Caco-2 (cell line): ENCODE measurements at regions not wholly inside any gene's neighbourhood (a gene's known extent, or its start where the extent isn't known, plus 50 kb on each side); places are given as distances from the start of the nearest gene placed in this dataset.

Experiments
- BruUV-seq: library from RNA; stranded (reverse); fragments of 400-500 nt; replicated peaks from 2 replicates; lab custom pipeline; 2021; lab: Mats Ljungman, UMichigan
- CTCF ChIA-PET: fragments of 300-600 bp; sonication (Branson Sonifier 250); formaldehyde crosslinking; loops from one replicate; lab custom pipeline; 2022; ENCODE audit warnings: antibody characterized with exemption; lab: Charles Lee
- POLR2A ChIA-PET: fragments of 300-600 bp; sonication (Branson Sonifier 250); formaldehyde crosslinking; loops from one replicate; lab custom pipeline; 2022; ENCODE audit warnings: antibody characterized with exemption; lab: Charles Lee
- DNase-seq, 2 experiments: peaks; one replicate each; pipeline versions ENCODE4 v3.0.0 to v3.0.0-alpha.2; 2020 to 2022
- H3K27me3 ChIP-seq: replicated peaks from 2 replicates; pipeline ENCODE4 v1.6.0; 2011; ENCODE audit warnings: low read length; ENCODE audit not compliant: control insufficient read depth, insufficient read depth
- H3K36me3 ChIP-seq: 2 replicates; pipeline ENCODE4 v1.5.1; 2011; ENCODE audit warnings: low read length; ENCODE audit not compliant: control insufficient read depth, insufficient read depth
- H3K4me1 ChIP-seq: fragments of 250-450 bp; sonication (Bioruptor Pico); 2 replicates; pipeline ENCODE4 v1.5.1; 2020; ENCODE audit warnings: mild to moderate bottlenecking
- H3K4me3 ChIP-seq: 2 replicates; pipeline ENCODE4 v1.5.1; 2011; ENCODE audit warnings: low read depth, mild to moderate bottlenecking, control low read depth, low read length
- H3K9me3 ChIP-seq: fragments of 250-450 bp; sonication (Bioruptor Pico); 2 replicates; pipeline ENCODE4 v1.5.1; 2020; ENCODE audit warnings: mild to moderate bottlenecking, moderate library complexity
- H3K27ac Mint-ChIP-seq: one replicate; pipeline ENCODE4 v1.8.0; 2022; ENCODE audit warnings: mixed read lengths; ENCODE audit not compliant: unreplicated experiment
- H3K27me3 Mint-ChIP-seq: one replicate; pipeline ENCODE4 v1.8.0; 2022; ENCODE audit warnings: mixed read lengths; ENCODE audit not compliant: insufficient read depth, unreplicated experiment
- H3K36me3 Mint-ChIP-seq: one replicate; pipeline ENCODE4 v1.8.0; 2022; ENCODE audit warnings: mild to moderate bottlenecking, mixed read lengths; ENCODE audit not compliant: insufficient read depth, unreplicated experiment
- H3K4me1 Mint-ChIP-seq: one replicate; pipeline ENCODE4 v1.8.0; 2022; ENCODE audit warnings: low read depth, mixed read lengths; ENCODE audit not compliant: unreplicated experiment
- H3K4me3 Mint-ChIP-seq: one replicate; pipeline ENCODE4 v1.8.0; 2022; ENCODE audit warnings: mild to moderate bottlenecking, moderate library complexity, mixed read lengths; ENCODE audit not compliant: unreplicated experiment
- H3K9me3 Mint-ChIP-seq: one replicate; pipeline ENCODE4 v1.8.0; 2022; ENCODE audit warnings: mixed read lengths; ENCODE audit not compliant: unreplicated experiment
- intact Hi-C: fragments of 100-400 bp; cut with micrococcal nuclease; formaldehyde crosslinking; loops from one replicate; pipeline ENCODE4 v1.10.0; 2022; ENCODE audit not compliant: unreplicated experiment
- TF ChIP-seq, protein P1 (sequence below), 2 experiments: fragments of 200-600 bp in 1 of 2; IDR thresholded peaks; 1 replicate in 1 of 2; 2 replicates in 1 of 2; pipeline versions ENCODE4 v1.5.1 to v1.8.0; 2011 to 2022; ENCODE audit warnings: antibody characterized with exemption in 1 of 2, control low read depth in 1 of 2, inconsistent platforms in 1 of 2, low read depth in 1 of 2, low read length in 1 of 2, mild to moderate bottlenecking in 1 of 2, moderate library complexity in 1 of 2; ENCODE audit not compliant: insufficient read depth in 1 of 2, severe bottlenecking in 1 of 2, unreplicated experiment in 1 of 2

DNA sequence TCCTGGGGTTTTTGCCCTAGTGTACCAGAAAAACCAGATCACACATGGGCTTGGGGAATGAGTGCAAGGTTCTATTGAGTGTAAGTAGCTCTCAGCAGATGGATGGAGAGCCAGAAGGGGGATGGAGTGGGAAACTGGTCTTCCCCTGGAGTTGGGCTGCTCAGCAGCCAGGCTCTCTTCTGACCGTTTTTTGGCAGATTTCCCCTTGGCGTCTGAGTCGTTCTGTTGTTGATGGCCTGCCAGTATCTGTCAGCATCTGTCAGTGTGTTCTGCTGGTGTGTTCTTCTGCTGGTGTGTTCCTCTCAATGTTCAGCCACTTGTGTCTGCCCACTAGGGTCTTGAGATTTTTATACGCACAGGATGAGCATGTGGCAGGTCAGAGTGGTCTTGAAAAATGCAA, 633.9 kb upstream of the CPEB2 start:
- Mint-ChIP-seq H3K27ac (no peak overlapping the region), H3K27me3 (no peaks in the 10 kb centered on the region), H3K4me1 (no peaks in the 10 kb centered on the region), H3K4me3 (no peak overlapping the region), H3K36me3 (no peaks in the 10 kb centered on the region), H3K9me3 (no peaks in the 10 kb centered on the region)
- Histone ChIP-seq H3K36me3 (no peaks in the 10 kb centered on the region), H3K27me3 (no peaks in the 10 kb centered on the region), H3K9me3 (no peaks in the 10 kb centered on the region), H3K4me3 (no peak overlapping the region), H3K4me1 (no peaks in the 10 kb centered on the region)
- ChIA-PET POLR2A (no interaction called here), CTCF (no interaction called here)
- no peak for DNase-seq
- intact Hi-C loops, result no loop called here
- no TSS peak for BruUV-seq
- TF ChIP-seq, protein P1, sequence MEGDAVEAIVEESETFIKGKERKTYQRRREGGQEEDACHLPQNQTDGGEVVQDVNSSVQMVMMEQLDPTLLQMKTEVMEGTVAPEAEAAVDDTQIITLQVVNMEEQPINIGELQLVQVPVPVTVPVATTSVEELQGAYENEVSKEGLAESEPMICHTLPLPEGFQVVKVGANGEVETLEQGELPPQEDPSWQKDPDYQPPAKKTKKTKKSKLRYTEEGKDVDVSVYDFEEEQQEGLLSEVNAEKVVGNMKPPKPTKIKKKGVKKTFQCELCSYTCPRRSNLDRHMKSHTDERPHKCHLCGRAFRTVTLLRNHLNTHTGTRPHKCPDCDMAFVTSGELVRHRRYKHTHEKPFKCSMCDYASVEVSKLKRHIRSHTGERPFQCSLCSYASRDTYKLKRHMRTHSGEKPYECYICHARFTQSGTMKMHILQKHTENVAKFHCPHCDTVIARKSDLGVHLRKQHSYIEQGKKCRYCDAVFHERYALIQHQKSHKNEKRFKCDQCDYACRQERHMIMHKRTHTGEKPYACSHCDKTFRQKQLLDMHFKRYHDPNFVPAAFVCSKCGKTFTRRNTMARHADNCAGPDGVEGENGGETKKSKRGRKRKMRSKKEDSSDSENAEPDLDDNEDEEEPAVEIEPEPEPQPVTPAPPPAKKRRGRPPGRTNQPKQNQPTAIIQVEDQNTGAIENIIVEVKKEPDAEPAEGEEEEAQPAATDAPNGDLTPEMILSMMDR (IDR thresholded peaks at IDR 0.05; ENCODE audit: insufficient read depth in 1 of 2, low read depth in 1 of 2, low read length in 1 of 2, severe bottlenecking in 1 of 2, unreplicated experiment in 1 of 2), result no peak

GRCh38 chr4:14371131-14371530, 631.1 kb upstream of the CPEB2 start:
- intact Hi-C loops, result no loop called here
- no peaks in the 10 kb centered on the region for H3K27me3 ChIP-seq
- H3K9me3 ChIP-seq, result no peaks in the 10 kb centered on the region
- Mint-ChIP-seq H3K36me3 (no peaks in the 10 kb centered on the region), H3K4me3 (no peak overlapping the region), H3K27ac (no peak overlapping the region), H3K27me3 (no peaks in the 10 kb centered on the region), H3K4me1 (no peaks in the 10 kb centered on the region), H3K9me3 (no peaks in the 10 kb centered on the region)
- no peaks in the 10 kb centered on the region for H3K4me1 ChIP-seq
- TF ChIP-seq, protein P1 (IDR thresholded peaks at IDR 0.05; ENCODE audit: insufficient read depth in 1 of 2, low read depth in 1 of 2, low read length in 1 of 2, severe bottlenecking in 1 of 2, unreplicated experiment in 1 of 2), result no peak
- H3K4me3 ChIP-seq, result no peak overlapping the region
- BruUV-seq, result no TSS peak
- no peaks in the 10 kb centered on the region for H3K36me3 ChIP-seq
- CTCF ChIA-PET, result no interaction called here
- DNase-seq, result no peak
- POLR2A ChIA-PET, result no interaction called here

DNA sequence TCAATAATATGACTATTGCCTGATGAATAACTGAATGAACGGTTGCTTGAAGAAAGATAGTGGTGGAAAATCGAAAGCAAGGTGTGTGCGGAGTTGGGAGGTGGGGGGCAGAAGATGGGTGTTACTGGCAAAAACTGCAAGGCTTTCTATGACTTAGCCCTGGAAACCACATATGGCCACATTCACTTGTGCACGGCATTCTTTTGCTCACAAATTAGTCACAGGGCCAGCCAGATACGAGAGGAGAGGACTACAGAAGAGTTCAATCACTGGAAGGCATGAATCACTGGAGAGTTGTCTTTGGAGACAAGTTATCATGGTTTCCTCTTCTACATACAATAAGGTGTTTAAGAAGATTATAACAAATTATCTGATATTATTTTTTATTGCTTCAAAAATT, 626.5 kb upstream of the CPEB2 start:
- BruUV-seq, result no TSS peak
- H3K4me3 Mint-ChIP-seq, result no peak overlapping the region
- POLR2A ChIA-PET, result no interaction called here

More for the DNA sequence above, 626.5 kb upstream of the CPEB2 start:
- TF ChIP-seq, protein P1 (IDR thresholded peaks at IDR 0.05; ENCODE audit: insufficient read depth in 1 of 2, low read depth in 1 of 2, low read length in 1 of 2, severe bottlenecking in 1 of 2, unreplicated experiment in 1 of 2), result no peak
- Mint-ChIP-seq H3K27ac (no peak overlapping the region), H3K9me3 (no peaks in the 10 kb centered on the region), H3K4me1 (no peaks in the 10 kb centered on the region), H3K36me3 (no peaks in the 10 kb centered on the region), H3K27me3 (no peaks in the 10 kb centered on the region)
- H3K27me3 ChIP-seq, result no peaks in the 10 kb centered on the region
- CTCF ChIA-PET, result no interaction called here
- H3K9me3 ChIP-seq, result no peaks in the 10 kb centered on the region
- no peaks in the 10 kb centered on the region for H3K4me1 ChIP-seq
- intact Hi-C loops, result no loop called here
- no peak for DNase-seq
- no peaks in the 10 kb centered on the region for H3K36me3 ChIP-seq
- H3K4me3 ChIP-seq, result no peak overlapping the region
